HG03280 (cell line): ENCODE measurements at regions not wholly inside any gene's neighbourhood (a gene's known extent, or its start where the extent isn't known, plus 50 kb on each side); places are given as distances from the start of the nearest gene placed in this dataset.

Experiments used
- ATAC-seq: cut with Tn5 transposase; IDR thresholded peaks from one replicate; pipeline ENCODE4 v1.9.1; 2021; ENCODE audit warnings: mild to moderate bottlenecking, moderate library complexity; ENCODE audit not compliant: unreplicated experiment

- ATAC-seq: no peak
Observed at GRCh38 chr17:74148901-74149596, 54.4 kb upstream of the RPL38 start.

- no peak for ATAC-seq
Observed at GRCh38 chr17:74149597-74150427, 53.7 kb upstream of the RPL38 start.

GRCh38 chr17:74150428-74151025 is 53.0 kb upstream of the RPL38 start:
- no peak for ATAC-seq

GRCh38 chr17:74151551-74152315 is 51.7 kb upstream of the RPL38 start:
- no peak for ATAC-seq

- ATAC-seq: no peak
Observed at GRCh38 chr17:74152591-74153455, 50.7 kb upstream of the RPL38 start.

- no peak for ATAC-seq
Observed at GRCh38 chr17:74153456-74153810, 50.0 kb upstream of the RPL38 start.
